ENCODE measurements at regions not wholly inside any gene's neighbourhood (a gene's known extent, or its start where the extent isn't known, plus 50 kb on each side); places are given as distances from the start of the nearest gene placed in this dataset.

DNA sequence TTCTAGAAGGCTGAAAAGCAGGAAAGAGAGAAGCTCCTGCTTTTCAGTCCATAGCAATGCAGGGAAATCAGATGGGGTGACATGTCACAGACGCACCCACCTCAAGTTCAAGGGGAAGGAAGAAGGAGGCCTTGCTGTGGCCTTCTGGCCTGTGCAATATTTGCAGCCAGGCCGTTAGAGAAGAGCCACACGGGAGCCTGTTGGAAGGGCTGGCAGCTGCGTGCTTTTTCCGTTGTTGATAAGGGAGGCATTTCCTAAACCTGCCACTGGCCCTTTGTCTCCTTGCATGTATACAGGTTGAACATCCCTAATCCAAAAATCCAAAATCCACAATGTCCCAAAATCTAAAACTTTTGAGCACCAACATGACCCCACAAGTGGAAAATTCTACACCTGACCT, 492.5 kb upstream of the ZMIZ1 start:
- no peak for DNase-seq

DNA sequence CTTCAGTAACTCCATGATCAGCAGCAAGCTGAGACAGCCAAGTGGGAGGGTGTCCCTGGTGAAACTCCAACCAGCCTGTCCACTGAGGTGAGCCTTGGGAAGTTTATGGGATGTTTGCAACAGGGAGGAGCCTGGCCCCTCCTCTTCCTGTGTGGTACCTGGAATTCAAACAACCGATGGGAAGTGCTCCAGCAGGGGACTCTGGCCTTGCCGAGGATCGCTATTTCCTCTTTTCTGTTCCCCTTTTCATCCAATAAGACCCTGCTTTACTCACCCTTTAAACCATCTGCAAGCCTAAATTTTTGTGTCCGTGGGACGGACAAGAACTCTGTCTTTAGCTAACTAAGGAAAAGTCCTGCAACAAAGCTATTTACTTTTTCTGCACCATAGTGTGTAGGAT, 491.1 kb upstream of the ZMIZ1 start:
- no peak for DNase-seq

GRCh38 chr10:78578929-78579328, 489.8 kb upstream of the ZMIZ1 start:
- no peak for DNase-seq

DNA sequence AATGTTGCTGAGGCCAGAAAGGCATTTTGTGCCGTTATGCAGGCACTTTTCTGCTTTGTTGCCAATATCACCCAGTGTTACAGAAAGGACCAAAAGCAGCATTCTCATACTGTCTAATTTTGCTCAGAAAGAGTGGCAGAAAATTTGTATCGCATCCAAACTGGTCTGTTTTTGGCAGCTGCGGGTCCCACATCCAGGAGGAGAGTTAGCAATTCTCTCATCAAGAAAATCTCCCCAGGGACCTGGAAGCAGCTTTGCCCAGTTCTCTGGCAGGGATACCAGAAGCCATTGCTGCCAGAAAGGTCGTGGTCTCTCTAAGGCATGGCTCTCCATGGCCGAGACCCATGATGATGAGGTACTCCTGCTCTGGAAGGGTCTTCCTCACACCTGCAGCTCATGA, 489.2 kb upstream of the ZMIZ1 start:
- DNase-seq, result no peak

DNA sequence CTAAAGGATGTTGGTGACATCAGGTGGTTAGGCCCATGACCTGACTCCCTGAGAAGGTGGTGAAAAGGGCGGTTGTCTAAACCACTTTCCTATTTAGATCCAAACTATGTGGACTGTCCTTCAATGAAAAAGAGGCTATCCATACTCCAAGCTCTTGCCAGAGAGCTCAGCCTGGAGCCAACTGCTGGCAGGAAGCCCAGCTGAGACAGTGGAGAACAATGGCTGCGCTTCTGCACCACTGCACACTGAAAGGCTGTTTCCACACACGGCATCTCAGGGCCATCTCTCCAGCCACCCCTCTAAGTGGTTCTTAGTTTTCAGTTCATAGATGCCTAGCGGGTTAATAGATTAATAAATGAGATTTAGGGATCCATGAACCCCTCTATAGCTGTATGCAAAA, 488.8 kb upstream of the ZMIZ1 start:
- DNase-seq, result no peak

DNA sequence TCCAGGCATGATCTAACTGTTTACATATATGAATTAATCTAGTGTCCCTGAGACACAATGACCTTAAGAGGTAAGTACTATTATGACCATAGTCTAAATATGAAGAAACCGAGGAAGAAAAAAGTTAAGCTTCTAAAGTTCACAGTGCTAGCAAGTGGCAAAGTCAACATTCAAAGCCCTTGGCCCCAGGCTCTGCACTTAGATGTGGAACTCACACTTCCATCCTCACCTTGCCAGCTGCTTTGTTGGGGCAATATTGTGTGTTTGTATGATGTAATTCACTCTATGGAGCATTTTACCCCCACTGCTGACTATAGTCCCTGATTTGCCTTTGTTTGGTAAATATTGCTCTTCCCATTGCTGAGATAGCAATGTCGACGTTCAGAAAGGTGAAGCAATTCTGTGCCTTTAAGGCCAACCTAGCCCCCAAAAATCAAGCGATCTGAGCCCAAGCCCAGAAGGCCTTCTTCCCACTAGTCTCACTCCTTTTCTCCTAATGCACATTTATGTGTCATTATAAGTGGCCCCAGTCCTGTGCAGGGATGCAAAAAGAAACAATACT, 487.6 kb upstream of the ZMIZ1 start:
- no peak for DNase-seq

- no peak for DNase-seq
Measured at GRCh38 chr10:78582540-78582939, 486.2 kb upstream of the ZMIZ1 start.

DNA sequence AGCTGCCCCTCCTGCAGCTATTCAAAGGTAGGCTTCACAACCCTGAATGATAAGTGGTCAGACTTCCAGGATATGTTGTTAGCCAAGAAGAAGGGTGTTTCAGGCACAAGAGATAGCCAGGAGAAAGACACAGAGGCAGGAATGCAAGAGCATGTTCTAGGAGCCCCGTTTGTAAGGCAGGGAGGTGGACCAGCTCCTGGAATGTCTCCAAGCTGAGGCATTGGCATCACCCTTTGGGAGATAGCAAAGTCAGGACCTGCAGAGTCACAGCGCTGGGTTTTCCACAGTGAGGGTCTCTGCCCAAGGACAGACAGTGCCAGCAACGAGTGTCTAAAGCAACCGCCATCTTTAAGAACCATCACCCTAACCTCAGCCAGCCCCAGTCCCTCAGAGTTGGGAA, 484.5 kb upstream of the ZMIZ1 start:
- no peak for DNase-seq

DNA sequence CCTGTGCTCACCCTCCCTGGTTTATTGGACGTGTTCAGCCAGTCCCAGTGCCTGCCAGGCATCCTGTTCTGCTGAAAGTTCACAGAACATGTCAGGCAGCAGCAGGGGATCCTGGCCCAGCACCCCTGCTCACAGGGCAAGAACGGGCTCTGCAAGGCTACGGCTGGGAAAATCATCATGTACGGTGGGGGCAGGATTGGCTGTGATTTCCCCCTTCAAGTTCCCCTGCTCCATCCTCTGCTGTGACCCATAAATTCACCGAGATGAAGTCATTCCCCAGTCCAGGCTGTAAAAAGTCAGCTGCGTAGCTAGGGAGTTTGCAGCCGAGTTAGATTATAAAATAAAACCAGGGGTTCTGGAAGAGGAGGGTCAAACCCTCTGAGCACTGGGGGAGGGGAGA, 484.1 kb upstream of the ZMIZ1 start:
- DNase-seq, result no peak

- no peak for DNase-seq
Measured at GRCh38 chr10:78585952-78586351, 482.8 kb upstream of the ZMIZ1 start.

GRCh38 chr10:78588194-78588811, 480.5 kb upstream of the ZMIZ1 start:
- DNase-seq, result no peak

DNA sequence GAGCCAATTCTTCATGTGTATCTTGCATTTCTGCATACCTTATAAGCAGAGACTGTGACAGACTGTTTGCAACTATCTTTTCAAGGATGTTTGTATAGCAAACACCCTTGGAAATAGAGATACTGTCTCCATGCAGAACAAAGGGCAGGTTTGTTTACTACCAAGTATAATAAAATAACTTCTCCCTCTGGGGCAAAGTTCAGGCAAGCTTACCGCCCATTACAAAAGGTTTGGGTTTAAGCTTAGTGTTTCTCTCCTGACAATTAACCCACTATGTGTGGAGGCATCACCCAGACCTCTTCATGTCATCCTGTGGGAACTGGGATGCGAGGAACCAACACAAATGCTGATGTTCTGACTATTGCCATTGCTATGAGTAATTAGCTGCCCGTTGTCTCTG, 479.1 kb upstream of the ZMIZ1 start:
- DNase-seq, result no peak

GRCh38 chr10:78591066-78591465, 477.7 kb upstream of the ZMIZ1 start:
- no peak for DNase-seq

- DNase-seq, result no peak
Measured at GRCh38 chr10:78594559-78595268, 474.1 kb upstream of the ZMIZ1 start.

- DNase-seq, result no peak
Measured at GRCh38 chr10:78595269-78595619, 473.5 kb upstream of the ZMIZ1 start.

DNA sequence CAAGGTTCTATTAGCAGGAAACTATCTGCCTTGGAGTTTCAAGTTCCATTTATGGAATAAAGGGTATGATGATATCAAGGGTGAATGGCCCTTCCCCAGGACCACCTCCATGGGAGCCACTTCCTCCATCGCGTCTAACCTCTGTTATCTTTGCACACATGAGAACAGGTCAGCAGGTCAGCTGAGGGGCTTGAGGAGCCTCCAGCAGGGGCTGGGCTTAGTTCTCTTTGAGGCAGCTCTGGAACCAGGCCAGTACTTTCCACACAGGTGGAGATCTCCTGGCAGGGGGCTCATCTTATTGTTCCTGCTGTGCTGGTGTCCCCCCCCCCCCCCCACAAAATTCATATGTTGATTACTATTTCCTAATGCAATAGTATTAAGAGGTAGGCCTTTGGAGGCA, 472.2 kb upstream of the ZMIZ1 start:
- DNase-seq, result no peak

- DNase-seq, result no peak
Measured at GRCh38 chr10:78597796-78598555, 470.8 kb upstream of the ZMIZ1 start.

DNA sequence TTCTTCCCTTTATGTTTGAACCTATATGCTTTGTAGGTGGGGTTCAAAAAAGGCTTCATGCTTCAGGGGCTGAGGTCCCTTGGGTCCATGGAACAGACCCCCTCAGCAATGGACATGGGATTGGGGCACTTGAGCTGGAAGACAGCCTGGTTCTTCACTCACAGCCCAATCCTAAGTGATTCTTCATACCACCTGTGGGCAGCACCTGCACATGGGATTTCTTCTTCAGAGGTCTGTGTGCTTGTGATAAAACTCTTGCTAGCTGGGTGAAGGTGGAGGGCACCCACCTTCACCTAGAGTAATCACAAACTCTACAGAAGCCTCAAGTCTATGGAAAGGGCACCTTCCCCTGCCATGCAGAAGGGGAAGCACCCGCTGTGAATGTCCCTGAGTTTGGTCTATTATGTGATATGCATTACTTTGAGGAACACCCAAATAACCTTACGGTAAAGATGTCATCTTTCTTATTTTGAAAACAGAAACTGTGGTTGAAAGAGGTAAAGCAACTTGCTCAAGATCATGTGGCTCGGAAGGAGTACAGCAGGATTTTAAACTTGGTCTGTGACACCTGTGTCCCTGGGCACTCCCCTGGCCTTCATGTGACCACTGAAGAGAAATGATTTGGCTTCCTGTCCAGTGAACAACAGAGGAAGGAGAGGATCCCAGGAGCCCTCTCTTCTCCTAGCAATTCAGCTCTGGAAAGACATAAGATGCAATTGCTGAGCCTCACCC, 469.5 kb upstream of the ZMIZ1 start:
- DNase-seq, result no peak

GRCh38 chr10:78600121-78600665, 468.6 kb upstream of the ZMIZ1 start:
- no peak for DNase-seq

DNA sequence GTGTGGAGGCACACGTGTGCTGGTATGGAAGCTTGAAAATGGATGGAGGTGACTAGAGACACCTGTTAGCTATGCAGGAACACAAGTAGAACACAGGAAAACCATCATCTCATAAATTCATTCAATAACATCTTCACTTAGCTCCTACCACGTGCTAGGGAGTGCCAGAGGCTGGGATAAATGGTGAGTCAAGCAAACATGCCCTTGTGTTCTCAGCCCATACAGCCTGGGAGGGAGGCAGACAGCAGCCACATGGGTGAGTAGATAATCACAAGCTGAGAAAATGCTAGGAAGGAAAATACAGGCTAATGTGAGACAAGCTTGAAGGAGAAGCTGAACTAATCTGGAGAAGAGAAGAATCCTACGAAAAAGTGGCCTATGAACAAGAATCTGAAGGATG, 468.0 kb upstream of the ZMIZ1 start:
- no peak for DNase-seq

GRCh38 chr10:78602201-78602932, 466.4 kb upstream of the ZMIZ1 start:
- no peak for DNase-seq

DNA sequence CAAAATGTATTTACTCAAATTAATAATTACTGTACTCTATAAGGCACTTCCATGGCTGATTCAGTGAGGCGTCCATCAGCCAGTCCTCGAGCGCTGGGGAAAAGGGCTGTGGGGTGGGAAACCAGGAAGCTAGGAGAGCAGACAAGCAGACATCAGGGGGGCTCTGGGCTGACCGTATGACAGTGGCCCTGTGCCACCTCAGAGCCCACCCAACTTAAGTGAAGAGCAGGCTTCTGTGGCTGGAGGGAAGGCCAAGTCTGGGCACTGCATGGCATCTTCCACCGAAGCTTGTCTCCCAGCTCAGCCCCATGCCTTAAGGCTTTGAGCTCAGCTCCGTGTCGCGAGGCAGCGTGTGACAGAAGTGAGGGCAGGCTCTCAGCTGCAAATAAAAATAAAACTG, 464.5 kb upstream of the ZMIZ1 start:
- no peak for DNase-seq
